GM21825 (cell line): ENCODE measurements at regions not wholly inside any gene's neighbourhood (a gene's known extent, or its start where the extent isn't known, plus 50 kb on each side); places are given as distances from the start of the nearest gene placed in this dataset.

Source experiments
- ATAC-seq: cut with Tn5 transposase; IDR thresholded peaks from one replicate; pipeline ENCODE4 v1.9.1; 2021; ENCODE audit warnings: mild to moderate bottlenecking, moderate library complexity; ENCODE audit not compliant: unreplicated experiment

- ATAC-seq, result no peak
Measured at GRCh38 chr6:165229216-165229615, 80.2 kb downstream of the C6orf118 start.

- ATAC-seq, result no peak
Measured at GRCh38 chr6:165227644-165228329, 81.6 kb downstream of the C6orf118 start.

- ATAC-seq, result no peak
Measured at GRCh38 chr6:165223736-165224135, 85.7 kb downstream of the C6orf118 start.

GRCh38 chr6:165223101-165223500, 86.3 kb downstream of the C6orf118 start:
- ATAC-seq, result no peak

- no peak for ATAC-seq
Measured at GRCh38 chr6:165222315-165223025, 86.9 kb downstream of the C6orf118 start.

- no peak for ATAC-seq
Measured at GRCh38 chr6:165220045-165220444, 89.4 kb downstream of the C6orf118 start.

GRCh38 chr6:165219629-165220028, 89.8 kb downstream of the C6orf118 start:
- ATAC-seq, result no peak

GRCh38 chr6:165218829-165219228, 90.6 kb downstream of the C6orf118 start:
- ATAC-seq, result no peak

- no peak for ATAC-seq
Measured at GRCh38 chr6:165206798-165207197, 102.6 kb downstream of the C6orf118 start.

- no peak for ATAC-seq
Measured at GRCh38 chr6:165205632-165206031, 103.8 kb downstream of the C6orf118 start.

GRCh38 chr6:165204807-165205545, 104.4 kb downstream of the C6orf118 start:
- no peak for ATAC-seq

GRCh38 chr6:165200178-165200577, 109.2 kb downstream of the C6orf118 start:
- no peak for ATAC-seq

- ATAC-seq, result no peak
Measured at GRCh38 chr6:165191461-165191860, 117.9 kb downstream of the C6orf118 start.

GRCh38 chr6:165186441-165187205, 122.8 kb downstream of the C6orf118 start:
- ATAC-seq, result no peak

- ATAC-seq, result no peak
Measured at GRCh38 chr6:165186041-165186440, 123.4 kb downstream of the C6orf118 start.

GRCh38 chr6:165184192-165184979, 125.0 kb downstream of the C6orf118 start:
- no peak for ATAC-seq

GRCh38 chr6:165183496-165184140, 125.8 kb downstream of the C6orf118 start:
- no peak for ATAC-seq

GRCh38 chr6:165183071-165183470, 126.3 kb downstream of the C6orf118 start:
- no peak for ATAC-seq

- ATAC-seq, result no peak
Measured at GRCh38 chr6:165181951-165182414, 127.4 kb downstream of the C6orf118 start.

- ATAC-seq, result no peak
Measured at GRCh38 chr6:165178056-165178455, 131.3 kb downstream of the C6orf118 start.
